GM23338 (cell line): ENCODE measurements at regions not wholly inside any gene's neighbourhood (a gene's known extent, or its start where the extent isn't known, plus 50 kb on each side); places are given as distances from the start of the nearest gene placed in this dataset.

ENCODE experiments used
- ATAC-seq: fragments of 200-7000 bp; cut with Tn5 transposase; 3 replicates; pipeline ENCODE4 v1.9.1; 2020
- DNase-seq: peaks from one replicate; pipeline ENCODE4 v3.0.0-alpha.2; 2015; ENCODE audit warnings: low spot score
- H2AFZ ChIP-seq: fragments of 200-600 bp; sonication (generic); 2 replicates; pipeline ENCODE4 v1.8.0; 2016; ENCODE audit warnings: antibody characterized with exemption, mild to moderate bottlenecking, moderate library complexity
- H3F3A ChIP-seq: fragments of 200-600 bp; sonication (generic); replicated peaks from 2 replicates; pipeline ENCODE4 v1.8.0; 2017; ENCODE audit warnings: antibody characterized with exemption, mixed run types, low read depth
- H3K27ac ChIP-seq: fragments of 200-600 bp; sonication (generic); 2 replicates; pipeline ENCODE4 v1.6.1; 2016; ENCODE audit warnings: low read depth
- H3K27me3 ChIP-seq: fragments of 200-600 bp; sonication (generic); 2 replicates; pipeline ENCODE4 v1.8.0; 2016; ENCODE audit warnings: mild to moderate bottlenecking, mixed run types, moderate library complexity; ENCODE audit not compliant: insufficient read depth
- H3K36me3 ChIP-seq: fragments of 200-600 bp; sonication (generic); 2 replicates; pipeline ENCODE4 v1.8.0; 2016; ENCODE audit warnings: mild to moderate bottlenecking; ENCODE audit not compliant: insufficient read depth
- H3K4me1 ChIP-seq: fragments of 200-600 bp; sonication (generic); 2 replicates; pipeline ENCODE4 v1.8.0; 2016; ENCODE audit warnings: mild to moderate bottlenecking, moderate library complexity; ENCODE audit not compliant: insufficient read depth
- H3K4me2 ChIP-seq: fragments of 200-600 bp; sonication (generic); 2 replicates; pipeline ENCODE4 v1.7.1; 2017; ENCODE audit warnings: mixed run types
- H3K4me3 ChIP-seq: fragments of 200-600 bp; sonication (generic); 2 replicates; pipeline ENCODE4 v1.6.1; 2016; ENCODE audit warnings: mixed run types
- H3K79me2 ChIP-seq: fragments of 200-600 bp; sonication (generic); replicated peaks from 2 replicates; pipeline ENCODE4 v1.8.0; 2017; ENCODE audit warnings: mild to moderate bottlenecking; ENCODE audit not compliant: insufficient read depth
- H3K9me2 ChIP-seq: fragments of 200-600 bp; sonication (generic); 2 replicates; pipeline ENCODE4 v1.8.0; 2017; ENCODE audit not compliant: insufficient read depth
- H4K20me1 ChIP-seq: fragments of 200-600 bp; sonication (generic); replicated peaks from 2 replicates; pipeline ENCODE4 v1.8.0; 2017; ENCODE audit warnings: mild to moderate bottlenecking; ENCODE audit not compliant: insufficient read depth
- H3K27ac Mint-ChIP-seq: 2 replicates; pipeline ENCODE4 v1.8.0; 2020; ENCODE audit warnings: inconsistent platforms, mild to moderate bottlenecking, moderate library complexity, mixed read lengths
- H3K27me3 Mint-ChIP-seq: 3 replicates; pipeline ENCODE4 v1.8.0; 2022; ENCODE audit warnings: low read depth, mild to moderate bottlenecking, moderate library complexity, mixed read lengths, inconsistent platforms; ENCODE audit not compliant: insufficient read depth, poor library complexity
- H3K36me3 Mint-ChIP-seq: 3 replicates; pipeline ENCODE4 v1.8.0; 2021; ENCODE audit warnings: low read depth, mild to moderate bottlenecking, inconsistent platforms, moderate library complexity, mixed read lengths
- H3K4me1 Mint-ChIP-seq: 3 replicates; pipeline ENCODE4 v1.8.0; 2020; ENCODE audit warnings: mild to moderate bottlenecking, inconsistent platforms, mixed read lengths
- H3K4me3 Mint-ChIP-seq: 3 replicates; pipeline ENCODE4 v1.8.0; 2021; ENCODE audit warnings: moderate library complexity, mild to moderate bottlenecking, inconsistent platforms, mixed read lengths
- H3K9me3 Mint-ChIP-seq: 3 replicates; pipeline ENCODE4 v1.8.0; 2020; ENCODE audit warnings: moderate library complexity, mild to moderate bottlenecking, inconsistent platforms, mixed read lengths
- CREB1 ChIP-seq: fragments of 250-450 bp; sonication (Bioruptor Pico); IDR thresholded peaks from 2 replicates; pipeline ENCODE4 v1.5.0; 2020; ENCODE audit warnings: low read depth, mild to moderate bottlenecking, moderate library complexity
- ETS1 ChIP-seq: IDR thresholded peaks from 2 replicates; pipeline ENCODE4 v1.6.1; 2016; ENCODE audit warnings: antibody characterized with exemption
- EZH2 ChIP-seq: fragments of 200-600 bp; sonication (generic); IDR thresholded peaks from one replicate; pipeline ENCODE4 v1.8.0; 2017; ENCODE audit warnings: antibody characterized with exemption, mild to moderate bottlenecking, low read depth; ENCODE audit not compliant: unreplicated experiment
- EZH2phosphoT487 ChIP-seq: fragments of 200-600 bp; sonication (generic); IDR thresholded peaks from one replicate; pipeline ENCODE4 v1.8.1; 2018; ENCODE audit warnings: antibody characterized with exemption; ENCODE audit not compliant: unreplicated experiment
- JUNB ChIP-seq: IDR thresholded peaks from one replicate; pipeline ENCODE4 v1.6.1; 2016; ENCODE audit warnings: antibody characterized with exemption; ENCODE audit not compliant: unreplicated experiment
- POLR2AphosphoS5 ChIP-seq: IDR thresholded peaks from 2 replicates; pipeline ENCODE4 v1.6.1; 2016; ENCODE audit warnings: antibody characterized with exemption, low read depth
- REST ChIP-seq: IDR thresholded peaks from one replicate; pipeline ENCODE4 v1.6.1; 2018; ENCODE audit warnings: antibody characterized with exemption; ENCODE audit not compliant: unreplicated experiment
- STAT1 ChIP-seq: IDR thresholded peaks from one replicate; pipeline ENCODE4 v1.6.1; 2016; ENCODE audit warnings: antibody characterized with exemption; ENCODE audit not compliant: unreplicated experiment
- ZNF114 ChIP-seq: fragments of 250-450 bp; sonication (Bioruptor Pico); IDR thresholded peaks from 2 replicates; pipeline ENCODE4 v1.5.0; 2020; ENCODE audit warnings: mild to moderate bottlenecking, moderate library complexity
- ZNF331 ChIP-seq: fragments of 250-450 bp; sonication (Bioruptor Pico); IDR thresholded peaks from 2 replicates; pipeline ENCODE4 v1.5.0; 2020; ENCODE audit warnings: low read depth, mild to moderate bottlenecking, moderate library complexity

- H3K9me2 ChIP-seq: 0 out of 2 replicates have a peak, but pooled peaks cover 3% of the 10 kb centered on the region
- no peaks in the 10 kb centered on the region for H3F3A ChIP-seq
- no peak overlapping the region for H3K4me3 Mint-ChIP-seq
- no peaks in the 10 kb centered on the region for H3K79me2 ChIP-seq
- H3K4me3 ChIP-seq: no peak overlapping the region
- ATAC-seq (no peak), DNase-seq (no peak)
- no peaks in the 10 kb centered on the region for H3K36me3 ChIP-seq
- H3K4me1 Mint-ChIP-seq: peaks cover 5% of the 10 kb centered on the region; the same call in 1 of the 3 replicates
- no peaks in the 10 kb centered on the region for H4K20me1 ChIP-seq
- peaks cover 4% of the 10 kb centered on the region for H3K27me3 Mint-ChIP-seq
- TF ChIP-seq ETS1 (no peak), STAT1 (no peak), POLR2AphosphoS5 (no peak), EZH2 (no peak), ZNF331 (CRISPR knock-in tag) (no peak)
- H3K4me2 ChIP-seq: no peak overlapping the region
- H3K27me3 ChIP-seq: no peaks in the 10 kb centered on the region
- H3K4me1 ChIP-seq: no peaks in the 10 kb centered on the region
- H3K27ac ChIP-seq: no peak overlapping the region
- H3K27ac Mint-ChIP-seq: no peak overlapping the region
- no peak overlapping the region for H2AFZ ChIP-seq
- peaks cover 5% of the 10 kb centered on the region for H3K9me3 Mint-ChIP-seq
- H3K36me3 Mint-ChIP-seq: no peaks in the 10 kb centered on the region
Observed at GRCh38 chr17:33952425-33952824, 302.7 kb upstream of the CCL2 start.

- Histone ChIP-seq H3K9me2 (0 out of 2 replicates have a peak, but pooled peaks cover 3% of the 10 kb centered on the region), H3K4me3 (no peak overlapping the region), H3K27me3 (no peaks in the 10 kb centered on the region), H3K27ac (no peak overlapping the region), H3K4me2 (no peak overlapping the region), H4K20me1 (no peaks in the 10 kb centered on the region), H3K36me3 (no peaks in the 10 kb centered on the region), H3F3A (no peaks in the 10 kb centered on the region), H3K4me1 (no peaks in the 10 kb centered on the region), H2AFZ (no peak overlapping the region), H3K79me2 (no peaks in the 10 kb centered on the region)
- Mint-ChIP-seq H3K27me3 (peaks cover 2% of the 10 kb centered on the region), H3K36me3 (peaks cover 7% of the 10 kb centered on the region; the same call in 2 of the 3 replicates), H3K4me1 (peaks cover 5% of the 10 kb centered on the region; the same call in 1 of the 3 replicates), H3K4me3 (no peak overlapping the region), H3K9me3 (peaks cover 25% of the 10 kb centered on the region), H3K27ac (no peak overlapping the region)
- TF ChIP-seq CREB1 (CRISPR knock-in tag) (no peak), ZNF331 (CRISPR knock-in tag) (no peak)
- ATAC-seq (no peak), DNase-seq (no peak)
Observed at GRCh38 chr17:33954597-33954996, 300.5 kb upstream of the CCL2 start.

GRCh38 chr17:33955461-33955860, 299.6 kb upstream of the CCL2 start:
- ATAC-seq (no peak; the same call in 2 of the 3 replicates), DNase-seq (no peak)
- Histone ChIP-seq H2AFZ (no peak overlapping the region), H4K20me1 (no peaks in the 10 kb centered on the region), H3K79me2 (no peaks in the 10 kb centered on the region), H3K4me3 (no peak overlapping the region), H3K36me3 (no peaks in the 10 kb centered on the region), H3K27me3 (no peaks in the 10 kb centered on the region), H3K4me1 (no peaks in the 10 kb centered on the region), H3K9me2 (0 out of 2 replicates have a peak, but pooled peaks cover 3% of the 10 kb centered on the region), H3K27ac (no peak overlapping the region), H3F3A (no peaks in the 10 kb centered on the region), H3K4me2 (no peak overlapping the region)
- H3K4me1 Mint-ChIP-seq: peaks cover 5% of the 10 kb centered on the region; the same call in 1 of the 3 replicates
- H3K4me3 Mint-ChIP-seq: no peak overlapping the region
- H3K27me3 Mint-ChIP-seq: peaks cover 1% of the 10 kb centered on the region
- H3K36me3 Mint-ChIP-seq: peaks cover 13% of the 10 kb centered on the region; the same call in 2 of the 3 replicates
- no peak overlapping the region for H3K27ac Mint-ChIP-seq
- H3K9me3 Mint-ChIP-seq: peaks cover 31% of the 10 kb centered on the region
- no peak for TF ChIP-seq ETS1
- TF ChIP-seq REST: no peak
- no peak for TF ChIP-seq JUNB
- TF ChIP-seq ZNF114: no peak
- TF ChIP-seq POLR2AphosphoS5: no peak
- no peak for TF ChIP-seq EZH2phosphoT487
- TF ChIP-seq ZNF331 (CRISPR knock-in tag): no peak
- no peak for TF ChIP-seq EZH2
